ENCODE measurements at regions not wholly inside any gene's neighbourhood (a gene's known extent, or its start where the extent isn't known, plus 50 kb on each side); places are given as distances from the start of the nearest gene placed in this dataset.

DNA sequence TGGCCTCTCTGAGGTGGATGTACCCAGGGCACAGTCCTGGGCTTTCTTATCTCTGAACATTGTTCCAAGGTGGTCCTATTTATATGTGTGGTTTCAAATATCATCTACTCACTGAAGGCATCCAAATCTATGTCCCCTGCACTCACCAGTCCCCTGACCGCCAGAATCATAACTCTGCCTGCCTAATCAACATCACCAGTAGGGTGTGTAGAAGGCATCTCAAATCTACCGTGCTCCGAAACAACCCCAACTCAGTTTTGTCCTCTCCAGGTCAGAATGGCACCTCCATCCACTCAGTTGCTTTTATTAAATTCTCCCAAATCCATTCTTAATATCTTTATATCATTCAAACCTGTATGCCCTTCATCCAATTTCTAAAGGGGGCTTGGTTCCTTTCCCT, 536.3 kb downstream of the GRIN2A start:
- WGBS (ENCODE audit: insufficient coverage, insufficient read length), result no CpG with 5 or more reads among the region's 3 CpGs
- Histone ChIP-seq H3K27ac (ENCODE audit: low read length) (no peak overlapping the region), H3K4me3 (ENCODE audit: low read length) (no peak overlapping the region), H3K36me3 (ENCODE audit: control insufficient read depth, insufficient read depth, low read length) (no peaks in the 10 kb centered on the region), H3K27me3 (ENCODE audit: control insufficient read depth, insufficient read depth, low read length) (no peaks in the 10 kb centered on the region), H3K4me1 (ENCODE audit: control insufficient read depth, insufficient read depth, low read length) (no peaks in the 10 kb centered on the region), H3K9me3 (ENCODE audit: control insufficient read depth, insufficient read depth, low read length) (no peaks in the 10 kb centered on the region)
- DNase-seq (ENCODE audit: low read depth, low spot score), result no peak

DNA sequence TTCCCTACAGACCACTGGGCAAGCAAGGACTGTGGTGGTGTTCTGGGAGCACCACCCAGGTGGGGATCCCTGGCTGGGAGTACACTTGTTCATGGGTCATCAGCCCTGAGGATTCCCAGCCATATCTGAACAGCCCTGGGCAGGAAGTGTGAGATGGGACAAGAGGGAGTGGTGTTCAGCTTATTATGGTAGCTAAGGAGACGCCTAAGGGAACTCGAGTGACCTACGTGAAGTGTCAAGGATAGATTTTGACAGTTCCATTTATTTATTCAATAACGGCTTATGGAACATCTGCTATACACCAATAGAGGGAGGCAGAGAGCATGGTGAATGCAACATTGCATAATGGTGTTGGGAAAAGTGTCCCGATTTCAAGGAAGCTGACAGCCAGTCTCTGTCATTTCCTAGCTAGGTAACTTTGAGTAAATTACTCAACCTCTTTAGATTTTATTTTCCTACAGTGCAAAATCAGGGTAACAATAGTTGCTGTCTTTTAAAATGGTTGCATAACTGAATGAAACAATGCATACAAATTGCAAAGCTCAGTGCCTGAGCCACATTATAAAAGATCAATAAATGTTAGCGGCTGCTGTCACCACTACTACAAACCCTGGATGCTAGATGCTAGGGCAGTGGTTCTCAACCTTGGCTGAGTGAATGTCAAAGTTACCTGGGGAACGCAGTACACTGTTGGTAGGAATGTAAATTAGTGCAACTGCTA, 534.1 kb downstream of the GRIN2A start:
- no peak for DNase-seq (ENCODE audit: low read depth, low spot score)
- Histone ChIP-seq H3K9me3 (ENCODE audit: control insufficient read depth, insufficient read depth, low read length) (no peaks in the 10 kb centered on the region), H3K4me3 (ENCODE audit: low read length) (no peak overlapping the region), H3K4me1 (ENCODE audit: control insufficient read depth, insufficient read depth, low read length) (no peaks in the 10 kb centered on the region), H3K36me3 (ENCODE audit: control insufficient read depth, insufficient read depth, low read length) (no peaks in the 10 kb centered on the region), H3K27me3 (ENCODE audit: control insufficient read depth, insufficient read depth, low read length) (no peaks in the 10 kb centered on the region), H3K27ac (ENCODE audit: low read length) (no peak overlapping the region)
- no CpG with 5 or more reads among the region's 7 CpGs for WGBS (ENCODE audit: insufficient coverage, insufficient read length)

DNA sequence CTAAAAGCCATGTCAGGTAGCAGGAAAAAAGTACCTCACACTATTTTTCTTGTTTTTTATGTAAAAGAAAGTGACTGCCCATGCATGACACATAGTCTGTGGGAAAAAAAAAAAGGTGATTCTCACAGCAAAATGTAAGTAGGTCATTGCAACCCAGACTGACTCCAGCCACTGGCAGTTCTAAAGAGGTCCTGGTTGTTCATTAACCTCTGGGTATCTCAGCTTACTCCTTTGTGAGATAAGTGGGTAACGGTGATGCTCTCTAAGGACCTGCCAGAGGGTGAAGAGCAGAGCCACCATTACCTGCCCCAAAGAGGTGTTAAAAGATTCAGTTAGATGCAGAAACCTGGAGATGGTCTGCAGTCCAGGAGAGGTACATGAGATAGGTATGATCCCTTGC, 531.9 kb downstream of the GRIN2A start:
- no peak for DNase-seq (ENCODE audit: low read depth, low spot score)
- no CpG with 5 or more reads among the region's 1 CpG for WGBS (ENCODE audit: insufficient coverage, insufficient read length)
- no peaks in the 10 kb centered on the region for H3K36me3 ChIP-seq (ENCODE audit: control insufficient read depth, insufficient read depth, low read length)
- no peak overlapping the region for H3K4me3 ChIP-seq (ENCODE audit: low read length)
- H3K4me1 ChIP-seq (ENCODE audit: control insufficient read depth, insufficient read depth, low read length), result peaks cover 2% of the 10 kb centered on the region; the same call in 1 of the 2 replicates
- no peaks in the 10 kb centered on the region for H3K9me3 ChIP-seq (ENCODE audit: control insufficient read depth, insufficient read depth, low read length)
- H3K27me3 ChIP-seq (ENCODE audit: control insufficient read depth, insufficient read depth, low read length), result no peaks in the 10 kb centered on the region
- no peak overlapping the region for H3K27ac ChIP-seq (ENCODE audit: low read length)

DNA sequence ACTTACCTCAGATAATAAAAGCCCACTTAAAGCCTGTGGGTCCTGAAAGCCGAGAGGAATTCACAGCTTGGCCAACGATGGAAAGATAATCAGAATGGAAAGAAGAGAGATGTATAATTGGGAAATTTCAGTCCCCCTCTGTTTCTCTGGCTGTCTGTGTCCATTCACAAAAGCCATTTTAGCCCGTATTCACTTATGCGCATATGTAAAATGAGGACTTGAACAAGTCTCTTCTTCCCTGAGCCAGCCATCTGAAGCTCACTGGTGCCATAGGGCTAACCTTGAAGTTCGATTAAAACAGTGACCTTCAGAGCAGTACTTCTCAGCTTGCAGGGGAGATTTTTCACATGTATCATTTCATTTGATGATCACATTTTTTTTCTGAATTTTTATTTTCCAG, 527.2 kb downstream of the GRIN2A start:
- WGBS (ENCODE audit: insufficient coverage, insufficient read length), result no CpG with 5 or more reads among the region's 5 CpGs
- Histone ChIP-seq H3K4me3 (ENCODE audit: low read length) (no peak overlapping the region), H3K27ac (ENCODE audit: low read length) (no peak overlapping the region), H3K27me3 (ENCODE audit: control insufficient read depth, insufficient read depth, low read length) (no peaks in the 10 kb centered on the region), H3K36me3 (ENCODE audit: control insufficient read depth, insufficient read depth, low read length) (no peaks in the 10 kb centered on the region), H3K9me3 (ENCODE audit: control insufficient read depth, insufficient read depth, low read length) (no peaks in the 10 kb centered on the region), H3K4me1 (ENCODE audit: control insufficient read depth, insufficient read depth, low read length) (peaks cover 2% of the 10 kb centered on the region; the same call in 1 of the 2 replicates)
- DNase-seq (ENCODE audit: low read depth, low spot score), result no peak

DNA sequence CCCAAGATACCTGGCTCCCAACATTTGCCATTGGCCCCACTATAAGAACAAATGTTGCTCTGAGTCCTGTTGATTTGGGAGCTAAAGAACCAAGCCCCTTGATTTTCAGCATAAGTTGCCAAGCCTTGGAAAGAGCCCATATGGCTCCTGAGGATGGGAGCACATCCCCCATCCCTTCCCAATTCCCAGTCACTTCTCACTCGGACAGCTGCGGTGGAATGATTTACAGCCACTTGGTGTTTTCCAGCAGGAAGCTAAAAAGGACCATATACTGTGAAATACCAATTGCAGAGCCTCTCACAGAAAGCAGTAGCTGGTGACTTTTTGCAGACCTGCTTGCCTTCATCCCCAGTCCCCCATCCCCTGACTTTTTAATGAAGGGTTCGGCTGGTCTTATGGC, 524.6 kb downstream of the GRIN2A start:
- H3K36me3 ChIP-seq (ENCODE audit: control insufficient read depth, insufficient read depth, low read length), result no peaks in the 10 kb centered on the region
- H3K27ac ChIP-seq (ENCODE audit: low read length), result no peak overlapping the region
- peaks cover 2% of the 10 kb centered on the region; the same call in 1 of the 2 replicates for H3K4me1 ChIP-seq (ENCODE audit: control insufficient read depth, insufficient read depth, low read length)
- DNase-seq (ENCODE audit: low read depth, low spot score), result no peak
- no CpG with 5 or more reads among the region's 3 CpGs for WGBS (ENCODE audit: insufficient coverage, insufficient read length)
- H3K9me3 ChIP-seq (ENCODE audit: control insufficient read depth, insufficient read depth, low read length), result no peaks in the 10 kb centered on the region
- H3K27me3 ChIP-seq (ENCODE audit: control insufficient read depth, insufficient read depth, low read length), result no peaks in the 10 kb centered on the region
- H3K4me3 ChIP-seq (ENCODE audit: low read length), result no peak overlapping the region

DNA sequence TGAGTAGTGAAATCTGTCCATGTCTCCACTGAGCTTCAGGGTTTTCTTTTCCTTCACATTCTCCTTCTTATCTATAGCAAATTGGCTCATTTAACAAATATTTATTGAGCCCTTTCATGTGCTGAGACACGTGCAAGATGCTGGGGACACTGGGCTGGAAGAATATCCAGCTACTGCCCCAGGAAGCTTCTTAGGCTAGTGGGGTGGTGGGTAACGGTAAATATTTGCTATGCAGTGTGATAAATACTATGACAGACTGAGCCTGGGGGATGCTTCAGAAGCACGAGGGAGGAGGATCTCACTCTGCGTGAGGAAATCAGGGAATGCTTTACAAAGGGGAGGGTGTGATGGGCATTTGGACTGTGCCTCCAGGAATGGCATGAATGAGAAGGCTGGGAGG, 524.1 kb downstream of the GRIN2A start:
- WGBS (ENCODE audit: insufficient coverage, insufficient read length), result no CpG with 5 or more reads among the region's 4 CpGs
- no peak for DNase-seq (ENCODE audit: low read depth, low spot score)
- H3K4me1 ChIP-seq (ENCODE audit: control insufficient read depth, insufficient read depth, low read length), result peaks cover 2% of the 10 kb centered on the region; the same call in 1 of the 2 replicates
- no peaks in the 10 kb centered on the region for H3K36me3 ChIP-seq (ENCODE audit: control insufficient read depth, insufficient read depth, low read length)
- H3K27ac ChIP-seq (ENCODE audit: low read length), result no peak overlapping the region
- no peaks in the 10 kb centered on the region for H3K27me3 ChIP-seq (ENCODE audit: control insufficient read depth, insufficient read depth, low read length)
- no peaks in the 10 kb centered on the region for H3K9me3 ChIP-seq (ENCODE audit: control insufficient read depth, insufficient read depth, low read length)
- no peak overlapping the region for H3K4me3 ChIP-seq (ENCODE audit: low read length)

DNA sequence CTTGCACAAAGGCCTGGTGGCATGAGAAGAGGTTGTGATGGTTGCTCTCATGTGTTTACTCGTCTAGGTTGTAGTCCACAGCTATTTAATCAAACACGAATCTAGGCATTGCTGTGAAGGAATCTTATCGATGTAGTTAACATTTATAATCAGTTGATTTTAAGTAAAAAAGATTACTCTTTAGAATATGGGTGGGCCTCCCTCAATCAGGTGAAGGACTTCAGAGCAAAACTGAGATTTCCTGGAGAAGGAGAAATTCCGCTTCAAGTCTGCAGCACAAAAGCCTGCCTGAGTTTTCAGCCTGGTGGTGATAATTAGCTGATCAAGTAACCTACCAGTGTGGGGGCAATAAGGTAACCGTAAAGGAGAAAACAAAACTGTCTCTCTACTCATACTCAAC, 523.6 kb downstream of the GRIN2A start:
- no peak overlapping the region for H3K27ac ChIP-seq (ENCODE audit: low read length)
- H3K4me1 ChIP-seq (ENCODE audit: control insufficient read depth, insufficient read depth, low read length), result peaks cover 2% of the 10 kb centered on the region; the same call in 1 of the 2 replicates
- no CpG with 5 or more reads among the region's 5 CpGs for WGBS (ENCODE audit: insufficient coverage, insufficient read length)
- H3K36me3 ChIP-seq (ENCODE audit: control insufficient read depth, insufficient read depth, low read length), result no peaks in the 10 kb centered on the region
- no peak for DNase-seq (ENCODE audit: low read depth, low spot score)
- H3K4me3 ChIP-seq (ENCODE audit: low read length), result no peak overlapping the region
- H3K9me3 ChIP-seq (ENCODE audit: control insufficient read depth, insufficient read depth, low read length), result no peaks in the 10 kb centered on the region
- no peaks in the 10 kb centered on the region for H3K27me3 ChIP-seq (ENCODE audit: control insufficient read depth, insufficient read depth, low read length)

DNA sequence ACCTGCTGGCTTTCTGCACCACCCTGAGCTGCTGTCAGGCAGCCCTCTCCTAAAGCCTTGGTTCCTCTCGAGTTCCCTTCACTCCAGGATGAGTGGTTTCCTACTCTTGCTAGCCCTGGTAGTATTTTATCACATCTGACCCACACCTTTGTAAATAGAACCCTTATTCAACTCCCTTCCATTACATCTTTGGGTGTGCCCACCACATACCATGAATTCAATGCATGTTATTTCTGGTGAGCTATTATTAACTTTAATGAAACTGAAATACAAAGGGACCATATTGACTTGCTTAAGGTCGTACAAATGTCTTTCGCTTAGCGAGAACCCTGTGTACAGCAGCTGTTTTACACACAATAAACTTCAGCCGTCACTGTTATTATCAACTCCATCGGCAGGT, 521.3 kb downstream of the GRIN2A start:
- Histone ChIP-seq H3K27ac (ENCODE audit: low read length) (no peak overlapping the region), H3K4me1 (ENCODE audit: control insufficient read depth, insufficient read depth, low read length) (no peaks in the 10 kb centered on the region), H3K36me3 (ENCODE audit: control insufficient read depth, insufficient read depth, low read length) (peaks cover under 1% of the 10 kb centered on the region; the same call in 1 of the 2 replicates), H3K27me3 (ENCODE audit: control insufficient read depth, insufficient read depth, low read length) (no peaks in the 10 kb centered on the region), H3K4me3 (ENCODE audit: low read length) (no peak overlapping the region), H3K9me3 (ENCODE audit: control insufficient read depth, insufficient read depth, low read length) (no peaks in the 10 kb centered on the region)
- WGBS (ENCODE audit: insufficient coverage, insufficient read length), result no CpG with 5 or more reads among the region's 6 CpGs
- no peak for DNase-seq (ENCODE audit: low read depth, low spot score)

DNA sequence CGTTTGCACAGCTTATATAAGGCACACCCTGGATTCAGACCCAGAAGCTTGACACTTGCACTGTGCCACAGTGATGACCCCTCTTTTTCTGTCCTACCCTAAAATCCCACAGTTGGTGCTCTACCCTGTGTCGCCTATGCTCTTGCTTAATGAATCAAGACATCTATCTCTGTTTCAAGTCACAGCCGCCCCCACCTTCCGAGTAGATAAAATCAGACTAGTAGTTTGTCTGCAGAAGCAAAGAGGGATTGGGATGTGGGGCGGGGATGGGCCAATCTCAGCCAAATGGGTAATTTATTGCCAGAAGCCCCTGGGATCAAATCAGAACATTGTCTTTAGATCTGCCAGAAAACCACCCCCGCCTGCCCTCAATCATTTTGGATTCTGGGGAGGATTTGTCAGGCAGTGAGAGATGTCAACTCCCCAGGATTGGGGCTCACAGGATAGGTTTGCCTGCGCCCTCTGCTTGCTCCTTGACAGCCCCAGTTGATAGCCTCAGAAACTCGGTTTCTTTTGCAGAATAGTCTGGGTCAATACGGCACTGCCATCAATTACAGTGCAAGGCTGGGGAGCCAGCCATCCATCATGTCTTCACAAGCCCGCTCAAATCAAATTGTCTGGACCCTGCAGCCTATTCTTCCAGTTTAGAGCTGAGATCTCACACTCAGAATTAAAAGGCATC, 520.8 kb downstream of the GRIN2A start:
- no peak overlapping the region for H3K4me3 ChIP-seq (ENCODE audit: low read length)
- H3K9me3 ChIP-seq (ENCODE audit: control insufficient read depth, insufficient read depth, low read length), result no peaks in the 10 kb centered on the region
- DNase-seq (ENCODE audit: low read depth, low spot score), result no peak
- no peak overlapping the region for H3K27ac ChIP-seq (ENCODE audit: low read length)
- H3K36me3 ChIP-seq (ENCODE audit: control insufficient read depth, insufficient read depth, low read length), result peaks cover 4% of the 10 kb centered on the region; the same call in 1 of the 2 replicates
- H3K4me1 ChIP-seq (ENCODE audit: control insufficient read depth, insufficient read depth, low read length), result no peaks in the 10 kb centered on the region
- no CpG with 5 or more reads among the region's 10 CpGs for WGBS (ENCODE audit: insufficient coverage, insufficient read length)
- H3K27me3 ChIP-seq (ENCODE audit: control insufficient read depth, insufficient read depth, low read length), result no peaks in the 10 kb centered on the region

DNA sequence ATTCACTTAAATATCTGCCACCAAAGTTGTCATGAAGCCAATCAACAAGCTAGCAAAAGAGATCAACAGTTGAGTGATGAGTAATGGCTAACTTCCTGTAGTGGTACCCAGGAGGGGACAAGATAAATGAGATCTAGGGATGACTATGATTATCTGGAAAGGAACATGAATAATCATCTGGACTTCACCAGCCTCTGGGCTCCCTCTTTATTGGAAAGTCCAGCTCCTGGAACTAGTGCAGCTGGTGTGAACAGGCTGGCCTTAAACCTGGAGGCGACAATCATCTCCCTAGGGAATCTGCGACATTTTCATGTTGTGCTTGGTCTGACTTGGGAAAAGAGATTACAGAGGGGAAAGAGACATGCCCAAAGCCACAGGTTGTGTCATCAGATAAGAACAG, 518.6 kb downstream of the GRIN2A start:
- DNase-seq (ENCODE audit: low read depth, low spot score), result no peak
- H3K4me1 ChIP-seq (ENCODE audit: control insufficient read depth, insufficient read depth, low read length), result no peaks in the 10 kb centered on the region
- no CpG with 5 or more reads among the region's 2 CpGs for WGBS (ENCODE audit: insufficient coverage, insufficient read length)

More for the DNA sequence above, 518.6 kb downstream of the GRIN2A start:
- Histone ChIP-seq H3K4me3 (ENCODE audit: low read length) (no peak overlapping the region), H3K27ac (ENCODE audit: low read length) (no peak overlapping the region), H3K9me3 (ENCODE audit: control insufficient read depth, insufficient read depth, low read length) (no peaks in the 10 kb centered on the region), H3K27me3 (ENCODE audit: control insufficient read depth, insufficient read depth, low read length) (no peaks in the 10 kb centered on the region), H3K36me3 (ENCODE audit: control insufficient read depth, insufficient read depth, low read length) (peaks cover 5% of the 10 kb centered on the region; the same call in 1 of the 2 replicates)
